GM18858 (cell line): ENCODE measurements at regions not wholly inside any gene's neighbourhood (a gene's known extent, or its start where the extent isn't known, plus 50 kb on each side); places are given as distances from the start of the nearest gene placed in this dataset.

Experiments
- ATAC-seq: cut with Tn5 transposase; IDR thresholded peaks from one replicate; pipeline ENCODE4 v1.9.1; 2021; ENCODE audit not compliant: unreplicated experiment

DNA sequence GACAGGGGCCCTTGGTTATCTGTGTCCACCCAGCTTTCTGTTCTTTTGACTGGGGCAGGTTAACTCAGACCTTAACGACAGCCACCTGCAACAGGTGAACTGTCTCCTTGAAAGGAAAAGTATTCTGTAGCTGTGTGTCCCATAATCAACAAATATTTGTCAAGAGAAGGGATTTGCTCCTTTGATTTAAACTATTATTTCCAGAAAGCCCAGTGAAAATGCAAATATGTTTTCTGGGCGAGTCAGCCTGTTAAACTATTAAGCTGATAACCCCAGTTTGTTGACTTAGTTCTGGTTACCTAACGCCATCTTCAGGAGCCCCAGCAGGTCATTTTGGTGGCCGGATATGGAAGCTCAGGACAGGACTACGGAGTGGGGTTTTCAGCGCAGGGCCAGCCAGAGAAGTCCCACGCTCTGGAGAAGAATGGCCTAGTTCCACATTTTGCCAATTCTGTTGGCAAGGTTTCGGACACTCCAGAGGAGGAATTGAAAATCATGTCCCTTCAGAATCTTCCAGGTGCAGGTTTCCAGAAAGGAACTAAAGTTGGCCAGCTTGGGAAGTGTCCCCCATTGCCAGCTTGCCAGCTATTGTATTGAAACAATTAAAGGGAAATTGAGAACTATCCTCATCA lies 54.5 kb downstream of the ADRA2A start:
- no peak for ATAC-seq

DNA sequence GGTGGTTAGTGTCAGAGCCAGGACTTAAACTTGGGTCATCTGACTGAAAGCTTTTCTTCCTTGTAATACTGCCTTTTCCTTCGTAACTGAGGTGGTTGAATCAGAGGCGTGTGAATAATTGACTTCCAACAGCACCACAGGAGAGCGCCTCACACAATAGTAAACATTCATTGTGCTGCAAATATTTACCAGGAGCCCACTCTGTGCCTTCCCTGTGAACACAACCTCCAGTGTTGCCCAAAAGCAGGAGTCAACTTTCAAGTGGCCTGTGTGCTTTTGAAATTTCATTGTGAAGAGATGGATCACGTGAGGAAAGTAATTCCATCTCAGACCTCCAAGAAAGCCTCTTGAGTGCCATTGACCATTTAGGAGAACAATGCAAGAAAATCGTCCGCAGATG lies 60.2 kb downstream of the ADRA2A start:
- ATAC-seq, result no peak

DNA sequence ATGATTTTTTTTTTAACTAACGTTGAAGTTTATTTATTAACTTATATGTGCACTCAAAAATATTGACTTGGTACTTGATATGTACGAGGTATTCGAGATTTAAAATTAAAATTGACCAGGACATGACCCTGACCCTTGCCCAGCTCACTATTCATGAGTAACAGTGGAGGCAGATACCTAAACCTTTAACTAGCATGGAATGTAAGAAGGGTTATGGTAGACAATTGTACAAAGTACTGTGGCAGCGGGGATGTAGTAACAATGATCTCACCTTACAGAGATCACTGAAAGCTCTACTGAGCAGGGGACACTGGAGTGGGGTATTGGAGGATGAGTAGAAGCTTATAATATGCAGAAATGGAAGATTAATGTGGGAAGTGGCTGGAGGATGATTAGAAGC lies 60.8 kb downstream of the ADRA2A start:
- ATAC-seq, result no peak

GRCh38 chr10:111138544-111138943 lies 61.7 kb downstream of the ADRA2A start:
- no peak for ATAC-seq

DNA sequence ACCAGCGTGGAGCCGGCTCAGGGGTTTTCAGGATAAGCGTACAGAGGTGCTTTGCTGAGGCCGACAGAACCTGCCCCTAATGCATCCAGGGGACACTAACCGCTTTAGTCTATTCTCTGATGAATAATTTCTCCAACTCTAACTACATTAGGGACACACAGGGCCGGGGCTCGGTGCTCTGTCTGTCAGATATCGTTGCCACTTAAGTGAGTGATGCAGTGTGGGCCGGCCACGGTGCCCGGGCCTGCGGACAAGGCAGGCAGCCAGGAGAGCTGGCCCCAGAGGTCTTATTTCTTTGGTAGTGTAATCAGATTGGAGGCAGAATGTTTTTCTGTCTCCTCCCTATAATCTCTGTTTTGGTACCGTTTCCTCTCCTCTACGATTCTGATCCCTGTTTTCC lies 62.7 kb downstream of the ADRA2A start:
- ATAC-seq, result no peak

DNA sequence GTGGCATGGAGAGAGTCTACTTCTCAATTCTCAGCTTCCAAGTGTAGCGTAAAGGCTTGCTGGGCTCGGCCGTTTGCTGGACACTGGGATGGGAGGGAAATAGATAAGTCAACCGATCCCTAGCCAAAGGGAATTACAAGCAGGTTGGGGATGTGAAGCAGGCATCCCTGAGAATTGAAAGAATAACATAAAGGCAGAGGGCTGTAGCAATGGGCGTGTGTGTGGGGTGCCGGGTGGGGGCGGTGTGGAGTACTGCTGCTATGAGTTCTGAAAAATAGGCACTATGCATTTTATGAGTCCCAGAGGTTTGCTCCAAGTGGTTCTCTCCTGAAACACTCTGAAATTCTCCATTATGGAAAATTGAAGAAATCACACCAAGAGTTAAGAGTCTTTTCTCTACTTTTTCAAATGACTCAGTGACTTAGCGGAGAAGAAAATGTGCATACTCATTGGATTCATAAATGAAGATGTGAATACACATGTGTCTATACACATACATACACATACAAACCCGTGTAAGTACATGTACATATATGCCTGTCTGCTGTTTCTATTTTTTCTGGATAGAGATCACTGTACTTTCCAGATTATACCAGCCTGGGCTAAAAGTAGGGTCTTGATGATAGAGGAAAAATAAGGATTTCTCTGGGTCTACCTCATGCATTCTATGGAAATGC lies 65.4 kb downstream of the ADRA2A start:
- no peak for ATAC-seq

DNA sequence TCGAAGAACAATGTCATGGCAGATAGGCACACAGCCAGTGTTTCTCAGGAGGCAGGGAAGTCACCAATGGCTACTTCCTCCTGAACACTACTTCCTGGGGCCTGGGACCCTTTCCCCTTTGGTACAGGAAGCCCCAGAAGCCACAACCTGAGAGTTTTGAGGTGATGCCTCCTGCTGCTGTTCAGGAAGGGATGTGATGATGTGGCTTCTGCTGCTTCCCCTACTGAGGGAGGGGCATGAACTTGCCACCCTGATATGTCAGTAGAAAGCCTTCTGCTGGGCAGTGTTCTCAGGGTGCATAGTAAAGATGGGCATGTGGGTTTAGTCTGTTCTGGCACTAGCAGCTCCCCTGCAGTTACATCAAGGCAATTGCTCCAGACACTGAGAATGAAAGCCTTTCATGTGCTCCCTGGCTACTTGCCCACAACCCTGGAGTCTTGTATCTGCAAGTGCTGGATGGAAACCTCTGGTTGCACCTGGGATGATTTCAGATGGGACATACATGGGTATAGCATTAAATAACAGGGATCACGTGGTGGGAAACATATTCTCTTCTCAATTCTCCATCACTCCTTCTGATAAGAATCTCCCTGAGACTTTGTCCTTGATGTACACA lies 69.3 kb downstream of the ADRA2A start:
- no peak for ATAC-seq

DNA sequence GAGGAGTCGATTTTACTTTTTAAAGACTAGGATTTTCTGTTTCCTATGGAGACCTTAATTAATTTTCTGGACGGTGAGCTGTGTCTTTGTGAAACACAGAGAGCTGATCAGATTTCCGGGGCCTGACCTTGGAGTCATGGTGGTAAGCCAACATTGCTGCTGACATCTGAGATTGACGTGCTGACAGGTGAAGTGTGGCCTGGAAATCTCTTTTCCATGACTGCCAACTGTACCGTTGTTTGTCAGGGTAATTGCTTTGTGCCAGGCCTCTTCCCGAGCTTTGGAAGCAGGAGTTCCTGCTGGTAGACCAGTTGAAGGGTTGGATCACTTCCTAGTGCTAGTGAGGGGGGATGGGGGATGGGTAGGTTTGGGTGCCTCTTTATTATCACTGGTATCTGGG lies 71.2 kb downstream of the ADRA2A start:
- no peak for ATAC-seq

DNA sequence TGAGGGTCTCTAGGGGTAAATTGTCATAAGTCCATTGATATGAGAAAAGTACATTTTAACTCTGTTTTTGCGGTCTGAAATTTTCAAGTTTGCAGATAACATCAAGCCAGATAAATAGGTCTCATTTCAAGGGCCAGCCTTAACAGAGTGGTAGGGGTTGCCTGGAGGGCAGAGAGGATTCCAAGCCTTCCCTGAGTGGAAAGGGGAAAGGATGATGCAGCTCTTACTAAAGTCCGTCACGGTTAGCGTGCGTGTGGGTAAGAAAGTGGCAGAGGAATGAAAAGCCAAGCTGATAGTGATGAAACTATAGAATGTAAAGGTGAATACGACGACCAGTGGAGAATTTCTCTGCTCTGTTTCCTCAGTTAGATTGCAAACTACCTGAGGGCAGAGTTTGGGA lies 71.6 kb downstream of the ADRA2A start:
- ATAC-seq, result no peak

DNA sequence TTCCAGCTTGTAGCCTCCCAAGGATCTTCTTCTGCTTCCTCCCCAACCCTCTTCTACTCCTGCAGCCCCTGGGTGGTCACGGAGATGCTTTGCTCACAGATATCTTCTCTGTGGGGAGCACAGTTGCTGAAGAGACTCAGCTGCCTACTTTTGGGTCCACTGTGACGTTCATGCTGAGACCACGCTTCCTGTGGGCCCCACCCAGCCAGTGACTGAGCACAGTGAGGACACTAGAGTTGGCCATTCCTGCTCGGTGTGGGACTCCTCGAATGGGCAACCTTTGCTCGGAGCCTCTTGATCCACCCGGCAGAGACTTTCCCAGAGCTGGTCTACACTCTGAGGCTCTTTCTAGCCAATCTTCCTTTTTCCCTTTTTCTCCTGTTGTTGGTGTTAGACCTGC lies 73.9 kb downstream of the ADRA2A start:
- ATAC-seq, result no peak

DNA sequence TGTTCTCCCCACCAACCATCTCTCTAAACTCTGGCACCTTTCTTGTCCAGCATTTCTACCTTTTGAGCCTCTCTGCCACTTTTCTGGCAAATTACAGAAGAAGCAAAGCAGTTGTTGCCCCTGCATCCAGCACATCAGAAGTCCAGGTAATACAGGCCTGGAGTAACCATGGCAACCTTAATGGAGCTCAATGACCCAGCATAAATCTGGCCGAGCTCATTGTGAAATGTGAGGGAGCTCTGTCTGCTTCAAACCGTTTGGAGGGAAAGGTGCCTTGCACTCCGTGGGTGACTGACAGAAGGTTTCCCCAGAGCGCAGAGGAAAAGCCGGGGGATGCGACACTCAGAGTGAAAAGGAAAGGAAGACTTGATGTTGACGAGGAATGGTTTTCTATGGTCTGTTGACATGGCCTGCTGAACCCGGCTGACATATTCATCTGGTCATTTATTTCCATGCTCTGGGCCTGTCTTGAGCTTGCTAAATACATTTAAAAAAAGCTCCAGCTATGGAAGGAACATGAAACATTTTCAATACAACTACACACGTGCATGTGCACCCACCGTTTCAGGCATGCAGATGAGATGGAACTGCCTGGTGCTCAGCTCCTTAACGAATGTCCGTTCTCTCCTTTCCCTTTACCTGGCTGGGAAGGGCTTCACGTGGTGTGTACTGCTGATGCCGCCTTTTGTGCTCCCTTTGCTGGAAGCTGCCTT lies 74.9 kb downstream of the ADRA2A start:
- ATAC-seq, result no peak

DNA sequence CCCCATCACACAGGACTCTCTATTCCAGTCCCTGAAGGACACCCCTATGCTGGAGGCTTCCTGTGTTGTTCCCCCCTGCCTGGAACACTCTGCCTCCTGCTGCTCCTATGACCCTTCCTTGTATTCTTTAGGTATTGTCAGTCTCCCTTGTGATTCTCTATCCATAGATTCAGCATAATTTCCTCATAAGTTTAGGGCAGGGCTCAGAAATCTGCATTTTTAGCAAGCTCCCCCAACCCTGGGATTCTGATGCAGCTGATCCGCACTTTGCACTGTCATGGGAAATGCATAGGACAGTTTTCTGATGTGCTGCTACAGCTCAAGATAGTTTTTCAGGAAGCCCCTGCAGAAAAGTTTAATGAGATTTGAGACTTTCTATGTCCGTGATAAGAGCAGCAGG lies 79.9 kb downstream of the ADRA2A start:
- ATAC-seq, result no peak

GRCh38 chr10:111158595-111158994 lies 81.8 kb downstream of the ADRA2A start:
- no peak for ATAC-seq

GRCh38 chr10:111161109-111161874 lies 84.5 kb downstream of the ADRA2A start:
- no peak for ATAC-seq

DNA sequence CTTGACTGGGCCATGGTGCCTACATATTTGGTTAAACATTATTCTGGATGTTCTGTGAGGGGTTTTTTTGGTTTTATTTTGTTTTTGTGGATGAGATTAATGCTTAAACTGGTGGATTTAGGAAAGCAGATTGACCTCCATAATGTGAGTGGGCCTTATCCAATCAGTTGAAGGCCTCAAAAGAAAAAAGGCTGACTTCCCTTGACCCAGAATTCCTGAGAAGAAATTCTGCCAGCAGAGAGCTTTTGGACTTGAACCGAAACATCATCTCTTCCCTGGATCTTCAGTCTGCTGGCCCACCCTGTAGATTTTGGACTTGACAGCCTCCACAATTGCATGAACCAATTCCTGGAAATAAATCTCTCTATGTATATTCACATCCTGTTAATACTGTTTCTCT lies 94.4 kb downstream of the ADRA2A start:
- ATAC-seq, result no peak

DNA sequence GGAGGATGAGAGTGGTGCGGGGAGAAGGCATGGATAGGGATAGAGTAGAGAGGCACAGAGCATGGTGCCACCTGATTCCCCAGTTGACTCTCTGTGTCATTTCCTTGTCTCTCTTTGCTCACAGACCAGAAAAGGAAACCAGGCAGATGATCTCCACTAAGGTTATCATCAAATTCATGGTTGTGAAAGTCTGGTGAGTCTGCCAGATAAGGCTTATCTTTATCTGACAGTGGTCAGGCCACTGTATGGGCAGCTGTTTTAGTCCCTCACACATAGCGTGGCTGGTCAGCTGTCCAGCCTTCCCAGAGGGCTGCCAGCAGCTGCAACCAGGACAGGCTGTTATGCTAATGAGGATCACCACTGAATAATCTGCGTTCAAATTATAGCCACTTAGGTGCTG lies 99.0 kb downstream of the ADRA2A start:
- ATAC-seq, result no peak

GRCh38 chr10:111177379-111177778 lies 100.5 kb downstream of the ADRA2A start:
- no peak for ATAC-seq

DNA sequence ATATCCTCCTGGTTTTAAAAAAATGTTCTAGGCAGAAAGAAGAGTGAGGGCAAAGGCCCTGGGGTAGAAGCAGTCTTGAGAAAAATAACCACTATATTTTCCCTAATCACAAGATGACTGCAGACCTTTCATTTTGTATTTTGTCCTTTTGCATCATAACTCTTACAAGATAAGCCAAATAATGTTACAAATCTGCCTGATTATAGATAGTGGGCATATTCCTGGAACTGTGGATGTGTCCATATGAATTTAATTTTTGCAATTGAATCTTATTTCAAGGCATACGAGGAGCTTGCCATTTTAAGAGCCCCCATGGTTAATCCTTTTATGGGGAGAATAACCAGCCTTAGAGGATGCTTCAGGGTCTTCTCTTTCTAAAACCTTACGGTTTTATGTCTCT lies 102.7 kb downstream of the ADRA2A start:
- ATAC-seq, result no peak

DNA sequence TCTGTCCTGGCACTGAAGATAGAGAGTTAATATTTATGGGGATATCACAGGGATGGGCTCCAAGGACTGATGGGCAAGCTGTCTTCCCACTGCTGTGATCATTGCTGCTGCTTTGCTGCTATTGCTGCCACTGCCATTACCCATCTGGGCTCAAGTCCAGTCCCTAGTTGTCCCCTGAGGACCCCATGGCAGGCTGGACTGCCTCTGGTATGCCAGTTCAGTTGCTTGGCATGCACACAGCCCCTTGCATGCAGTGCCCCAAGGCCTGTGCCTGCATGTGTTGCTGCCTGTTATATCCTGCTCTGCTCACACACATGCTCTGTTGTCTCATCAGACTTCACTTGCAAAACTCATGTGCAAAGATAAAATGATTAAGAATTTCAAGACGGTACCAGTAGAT lies 109.5 kb downstream of the ADRA2A start:
- ATAC-seq, result no peak

- ATAC-seq, result no peak
These were observed 110.3 kb downstream of the ADRA2A start for GRCh38 chr10:111187096-111187495.

- no peak for ATAC-seq
These were observed 122.8 kb downstream of the ADRA2A start for GRCh38 chr10:111199587-111199986.
